ENCODE measurements at regions not wholly inside any gene's neighbourhood (a gene's known extent, or its start where the extent isn't known, plus 50 kb on each side); places are given as distances from the start of the nearest gene placed in this dataset.
"Not testable (repeated sequence)": the region's sequence is repeated elsewhere in the genome, so short reads cannot be mapped to it uniquely, and the experiment has no call there.

GRCh38 chr9:93786204-93786603 is 169.0 kb downstream of the BARX1 start:
- H3K4me1 Mint-ChIP-seq: no peaks in the 10 kb centered on the region
- H3K9me3 Mint-ChIP-seq: peaks cover 8 to 25% (median 17%) of the 10 kb centered on the region in 3 donors
- H3K36me3 Mint-ChIP-seq: peaks cover 3% of the 10 kb centered on the region
- H3K27ac Mint-ChIP-seq: no peak overlapping the region
- peaks cover 7% of the 10 kb centered on the region for H3K27me3 Mint-ChIP-seq
- no peak overlapping the region for H3K4me3 Mint-ChIP-seq

GRCh38 chr9:93776873-93777272 is 178.3 kb downstream of the BARX1 start:
- peaks cover 0 to 5% (median 3%) of the 10 kb centered on the region in 3 donors for H3K9me3 Mint-ChIP-seq
- no peak overlapping the region for H3K27ac Mint-ChIP-seq
- H3K27me3 Mint-ChIP-seq: peaks cover 1% of the 10 kb centered on the region
- no peaks in the 10 kb centered on the region for H3K4me1 Mint-ChIP-seq
- H3K4me3 Mint-ChIP-seq: no peak overlapping the region
- no peaks in the 10 kb centered on the region for H3K36me3 Mint-ChIP-seq

DNA sequence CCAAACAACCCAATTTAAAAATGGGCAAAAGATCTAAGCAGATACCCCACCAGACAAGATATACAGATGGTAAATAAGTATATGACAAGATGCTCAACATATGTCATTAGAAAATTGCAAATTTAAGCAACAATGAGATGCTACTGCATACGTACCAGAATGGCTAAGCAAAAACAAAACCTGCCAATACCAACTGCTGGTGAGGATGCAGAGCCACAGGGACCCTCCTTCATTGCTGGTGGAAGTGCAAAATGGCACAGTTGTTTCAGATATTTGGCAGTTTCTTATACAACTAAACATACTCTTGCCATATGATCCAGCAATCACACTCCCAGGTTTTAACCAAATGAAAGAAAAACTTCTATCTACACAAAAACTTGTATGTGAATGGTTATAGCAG is 178.9 kb downstream of the BARX1 start:
- Mint-ChIP-seq H3K36me3 (no peaks in the 10 kb centered on the region), H3K27ac (no peak overlapping the region), H3K4me1 (no peaks in the 10 kb centered on the region), H3K4me3 (no peak overlapping the region), H3K9me3 (peaks cover 0 to 4% (median 3%) of the 10 kb centered on the region in 3 donors), H3K27me3 (peaks cover under 1% of the 10 kb centered on the region)

GRCh38 chr9:93774331-93775102 is 180.6 kb downstream of the BARX1 start:
- H3K36me3 Mint-ChIP-seq: no peaks in the 10 kb centered on the region
- H3K9me3 Mint-ChIP-seq: peaks cover 0 to 7% (median 2%) of the 10 kb centered on the region in 3 donors
- no peak overlapping the region for H3K27ac Mint-ChIP-seq
- no peaks in the 10 kb centered on the region for H3K27me3 Mint-ChIP-seq
- no peak overlapping the region for H3K4me3 Mint-ChIP-seq
- H3K4me1 Mint-ChIP-seq: no peaks in the 10 kb centered on the region

- no peak overlapping the region for H3K27ac Mint-ChIP-seq
- no peaks in the 10 kb centered on the region for H3K27me3 Mint-ChIP-seq
- H3K36me3 Mint-ChIP-seq: no peaks in the 10 kb centered on the region
- H3K9me3 Mint-ChIP-seq: peaks cover 3 to 14% (median 7%) of the 10 kb centered on the region in 3 donors
- no peak overlapping the region for H3K4me3 Mint-ChIP-seq
- no peaks in the 10 kb centered on the region for H3K4me1 Mint-ChIP-seq
Observed at GRCh38 chr9:93771276-93771675, 183.9 kb downstream of the BARX1 start.

DNA sequence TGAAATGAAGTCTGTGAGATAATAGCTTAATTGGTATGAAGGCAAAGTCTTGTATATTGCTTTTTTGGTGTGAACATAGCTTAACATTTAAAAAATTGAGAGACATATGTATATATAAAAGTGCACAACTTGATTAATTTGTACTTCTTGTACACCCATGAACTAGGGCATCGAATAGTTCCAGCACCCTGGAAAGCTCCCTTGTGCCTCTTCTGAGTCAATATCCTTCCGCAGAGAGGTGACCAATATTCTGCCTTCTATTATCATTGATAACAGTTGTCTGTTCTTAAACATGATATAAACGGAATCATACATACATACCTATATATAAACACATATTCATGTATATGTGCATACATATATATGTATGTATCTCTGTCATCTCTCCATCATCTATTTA is 185.4 kb downstream of the PHF2 start:
- no peaks in the 10 kb centered on the region for H3K4me1 Mint-ChIP-seq
- H3K4me3 Mint-ChIP-seq: no peak overlapping the region
- peaks cover 9 to 25% (median 20%) of the 10 kb centered on the region in 3 donors for H3K9me3 Mint-ChIP-seq
- H3K27me3 Mint-ChIP-seq: peaks cover 4% of the 10 kb centered on the region
- H3K27ac Mint-ChIP-seq: no peak overlapping the region
- H3K36me3 Mint-ChIP-seq: no peaks in the 10 kb centered on the region

DNA sequence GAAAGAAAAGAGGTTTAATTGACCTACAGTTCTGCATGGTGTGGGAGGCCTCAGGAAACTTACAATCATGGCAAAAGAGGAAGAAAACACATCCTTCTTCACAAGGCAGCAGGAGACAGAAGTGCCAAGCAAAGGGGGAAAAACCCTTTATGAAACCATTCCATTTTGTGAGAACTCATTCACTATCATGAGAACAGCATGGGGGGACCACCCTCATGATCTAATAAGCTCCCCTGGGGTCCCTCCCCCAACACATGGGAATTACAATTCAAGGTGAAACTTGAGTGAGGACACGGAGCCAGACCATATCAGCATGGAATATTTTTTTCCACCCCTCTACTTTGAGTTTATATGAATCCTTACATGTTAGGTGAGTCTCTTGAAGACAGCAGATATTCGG is 173.7 kb downstream of the PHF2 start:
- Mint-ChIP-seq H3K9me3 (peaks cover 25 to 58% (median 47%) of the 10 kb centered on the region in 3 donors), H3K4me1 (no peaks in the 10 kb centered on the region), H3K27ac (no peak overlapping the region), H3K4me3 (peak overlapping the region in 1 of 4 donors; percentile 41), H3K27me3 (peaks cover 2% of the 10 kb centered on the region), H3K36me3 (no peaks in the 10 kb centered on the region)

DNA sequence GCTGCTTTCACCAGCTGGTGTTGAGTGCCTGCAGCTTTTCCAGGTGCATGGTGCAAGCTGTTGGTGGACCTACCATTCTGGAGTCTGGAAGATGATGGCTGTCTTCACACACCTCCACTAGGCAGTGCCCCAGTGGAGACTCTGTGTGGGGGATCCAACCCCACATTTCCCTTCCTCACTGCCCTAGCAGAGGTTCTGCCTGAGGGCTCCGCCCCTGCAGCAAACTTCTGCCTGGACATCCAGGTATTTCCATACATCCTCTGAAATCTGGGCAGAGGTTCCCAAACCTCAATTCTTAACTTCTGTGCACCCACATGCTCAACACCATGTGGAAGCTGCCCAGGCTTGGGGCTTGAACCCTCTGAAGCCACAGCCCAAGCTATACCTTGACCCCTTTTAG is 172.4 kb downstream of the PHF2 start:
- H3K36me3 Mint-ChIP-seq, H3K4me3 Mint-ChIP-seq, H3K27ac Mint-ChIP-seq, H3K27me3 Mint-ChIP-seq, H3K4me1 Mint-ChIP-seq: not testable (repeated sequence)
- peaks cover 22 to 61% (median 54%) of the 10 kb centered on the region in 3 donors for H3K9me3 Mint-ChIP-seq

- Mint-ChIP-seq H3K27me3 (peaks cover 16% of the 10 kb centered on the region), H3K4me3 (peak overlapping the region in 1 of 4 donors; percentile 39), H3K36me3 (peaks cover 3% of the 10 kb centered on the region), H3K9me3 (peaks cover 14 to 37% (median 17%) of the 10 kb centered on the region in 3 donors), H3K4me1 (no peaks in the 10 kb centered on the region), H3K27ac (no peak overlapping the region)
Observed at GRCh38 chr9:93731963-93732362, 155.6 kb downstream of the PHF2 start.

DNA sequence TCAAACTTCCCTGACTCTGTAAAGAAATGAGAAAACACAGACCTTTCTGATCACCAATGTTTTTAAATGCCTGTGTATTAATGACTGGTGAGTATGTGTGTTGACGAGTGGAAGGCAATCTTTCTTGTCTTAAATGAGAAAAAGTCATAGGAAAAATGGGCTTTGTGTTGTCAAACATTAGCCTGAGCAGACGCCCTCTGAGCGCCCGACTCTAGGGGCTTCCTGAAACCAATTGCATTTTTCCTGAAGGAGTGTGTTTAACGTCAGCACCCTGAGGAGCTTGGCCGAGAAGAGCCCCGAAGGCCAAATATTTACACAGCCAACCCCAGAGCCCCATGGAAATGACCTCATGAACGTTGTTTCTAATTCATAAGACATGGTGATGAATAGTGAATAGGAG is 154.3 kb downstream of the PHF2 start:
- Mint-ChIP-seq H3K9me3 (peaks cover 12 to 35% (median 16%) of the 10 kb centered on the region in 3 donors), H3K4me1 (no peaks in the 10 kb centered on the region), H3K27ac (no peak overlapping the region), H3K36me3 (peaks cover 3% of the 10 kb centered on the region), H3K27me3 (peaks cover 18% of the 10 kb centered on the region), H3K4me3 (no peak overlapping the region)

DNA sequence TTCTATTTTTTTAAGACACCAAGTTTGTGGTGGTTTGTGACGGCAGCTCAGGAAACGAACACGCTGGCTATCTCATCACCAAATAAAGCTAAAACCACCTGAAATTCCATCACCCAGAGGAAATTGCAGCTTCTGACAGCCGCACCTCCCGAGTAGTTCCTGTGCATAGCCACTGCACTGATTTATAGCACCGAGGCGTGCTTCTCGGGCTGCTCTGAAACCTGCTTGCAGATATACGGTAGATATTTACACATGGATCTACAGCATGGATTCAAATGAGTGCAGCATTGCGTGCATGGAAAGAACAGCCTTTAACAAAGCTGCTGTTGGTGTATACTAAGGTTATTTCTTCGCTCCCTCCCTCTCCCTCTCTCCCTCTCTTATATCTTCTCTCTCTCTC is 153.8 kb downstream of the PHF2 start:
- Mint-ChIP-seq H3K4me1 (no peaks in the 10 kb centered on the region), H3K9me3 (peaks cover 12 to 32% (median 16%) of the 10 kb centered on the region in 3 donors), H3K36me3 (peaks cover 3% of the 10 kb centered on the region), H3K27ac (no peak overlapping the region), H3K4me3 (no peak overlapping the region), H3K27me3 (peaks cover 18% of the 10 kb centered on the region)
